Right atrium auricular region (tissue), 2 donors: ENCODE measurements at regions not wholly inside any gene's neighbourhood (a gene's known extent, or its start where the extent isn't known, plus 50 kb on each side); places are given as distances from the start of the nearest gene placed in this dataset.

ENCODE experiments used
- DNase-seq: peaks from one replicate; pipeline ENCODE4 v3.0.0-alpha.2; 2019; ENCODE audit warnings: low spot score
- H3K27ac ChIP-seq, 2 donors: fragments of 200-600 bp; sonication (generic); 1 replicate in 1 of 2; 2 replicates in 1 of 2; pipeline ENCODE4 v1.5.1; 2016 to 2019
- H3K27me3 ChIP-seq, 2 donors: fragments of 200-600 bp; sonication (generic); one replicate each; pipeline versions ENCODE4 v1.5.1 to v1.6.0; 2017 to 2019
- H3K36me3 ChIP-seq: fragments of 200-600 bp; sonication (generic); one replicate; pipeline ENCODE4 v1.5.1; 2016
- H3K4me1 ChIP-seq, 2 donors: fragments of 200-600 bp; sonication (generic); one replicate each; pipeline versions ENCODE4 v1.5.1 to v1.6.0; 2017 to 2019
- H3K4me3 ChIP-seq, 2 donors: fragments of 200-600 bp; sonication (generic); 1 replicate in 1 of 2; 2 replicates in 1 of 2; pipeline ENCODE4 v1.5.1; 2017 to 2019; ENCODE audit warnings: mild to moderate bottlenecking in 1 of 2, moderate library complexity in 1 of 2
- H3K9me3 ChIP-seq, 2 donors: fragments of 200-600 bp; sonication (generic); one replicate each; pipeline ENCODE4 v1.5.1; 2019
- CTCF ChIP-seq, 2 donors: fragments of 200-600 bp; sonication (generic); IDR thresholded peaks; one replicate each; pipeline ENCODE4 v1.5.1; 2019; ENCODE audit warnings: antibody characterized with exemption in 2 of 2

- no peak for DNase-seq
- no peak for TF ChIP-seq CTCF (IDR thresholded peaks at IDR 0.05)
- Histone ChIP-seq H3K27me3 (no peaks in the 10 kb centered on the region), H3K27ac (no peak overlapping the region), H3K36me3 (no peaks in the 10 kb centered on the region), H3K4me3 (no peak overlapping the region), H3K9me3 (no peaks in the 10 kb centered on the region), H3K4me1 (peaks cover 0 to 6% of the 10 kb centered on the region in 2 donors)
These were observed 211.0 kb downstream of the SP3 start for GRCh38 chr2:173754165-173754564.

GRCh38 chr2:173754837-173755236, 210.3 kb downstream of the SP3 start:
- Histone ChIP-seq H3K9me3 (no peaks in the 10 kb centered on the region), H3K27ac (no peak overlapping the region), H3K27me3 (no peaks in the 10 kb centered on the region), H3K4me3 (no peak overlapping the region), H3K36me3 (no peaks in the 10 kb centered on the region), H3K4me1 (peaks cover 0 to 6% of the 10 kb centered on the region in 2 donors)
- no peak for DNase-seq
- no peak for TF ChIP-seq CTCF (IDR thresholded peaks at IDR 0.05)

GRCh38 chr2:173755798-173756197, 209.4 kb downstream of the SP3 start:
- no peak for TF ChIP-seq CTCF (IDR thresholded peaks at IDR 0.05)
- Histone ChIP-seq H3K27me3 (no peaks in the 10 kb centered on the region), H3K9me3 (no peaks in the 10 kb centered on the region), H3K27ac (no peak overlapping the region), H3K36me3 (no peaks in the 10 kb centered on the region), H3K4me1 (no peaks in the 10 kb centered on the region), H3K4me3 (no peak overlapping the region)
- DNase-seq: no peak

GRCh38 chr2:173759959-173760358, 205.2 kb downstream of the SP3 start:
- Histone ChIP-seq H3K4me1 (no peaks in the 10 kb centered on the region), H3K27ac (no peak overlapping the region)

GRCh38 chr2:173760553-173760952, 204.6 kb downstream of the SP3 start:
- no peak for TF ChIP-seq CTCF (IDR thresholded peaks at IDR 0.05)
- no peaks in the 10 kb centered on the region for H3K9me3 ChIP-seq

More at GRCh38 chr2:173759959-173760358, 205.2 kb downstream of the SP3 start:
- Histone ChIP-seq H3K9me3 (no peaks in the 10 kb centered on the region), H3K27me3 (no peaks in the 10 kb centered on the region), H3K4me3 (no peak overlapping the region), H3K36me3 (no peaks in the 10 kb centered on the region)
- no peak for TF ChIP-seq CTCF (IDR thresholded peaks at IDR 0.05)
- no peak for DNase-seq

GRCh38 chr2:173761603-173762119, 203.5 kb downstream of the SP3 start:
- Histone ChIP-seq H3K36me3 (no peaks in the 10 kb centered on the region), H3K4me3 (no peak overlapping the region), H3K4me1 (no peaks in the 10 kb centered on the region), H3K27ac (no peak overlapping the region), H3K9me3 (no peaks in the 10 kb centered on the region), H3K27me3 (no peaks in the 10 kb centered on the region)
- no peak for DNase-seq
- TF ChIP-seq CTCF (IDR thresholded peaks at IDR 0.05): no peak

More at GRCh38 chr2:173760553-173760952, 204.6 kb downstream of the SP3 start:
- no peaks in the 10 kb centered on the region for H3K36me3 ChIP-seq
- no peaks in the 10 kb centered on the region for H3K4me1 ChIP-seq
- H3K27ac ChIP-seq: no peak overlapping the region
- no peak for DNase-seq
- H3K27me3 ChIP-seq: no peaks in the 10 kb centered on the region
- no peak overlapping the region for H3K4me3 ChIP-seq
